ENCODE measurements at regions not wholly inside any gene's neighbourhood (a gene's known extent, or its start where the extent isn't known, plus 50 kb on each side); places are given as distances from the start of the nearest gene placed in this dataset.

GRCh38 chr11:38278457-38279141, 1680.6 kb upstream of the RAG2 start:
- Histone ChIP-seq H3K9me3 (ENCODE audit: control insufficient read depth in 1 of 2, low read length in 2 of 2) (no peaks in the 10 kb centered on the region), H3K27ac (ENCODE audit: low read length) (no peak overlapping the region), H3K4me3 (ENCODE audit: low read depth in 1 of 2, low read length in 2 of 2) (no peak overlapping the region), H3K4me1 (ENCODE audit: control insufficient read depth in 1 of 2, insufficient read depth in 2 of 2, low read length in 2 of 2) (no peaks in the 10 kb centered on the region), H3K27me3 (ENCODE audit: low read depth, low read length) (no peaks in the 10 kb centered on the region), H3K36me3 (ENCODE audit: control insufficient read depth in 1 of 2, insufficient read depth in 2 of 2, low read length in 2 of 2) (no peaks in the 10 kb centered on the region)

- H3K27ac ChIP-seq (ENCODE audit: low read length): no peak overlapping the region
- no peaks in the 10 kb centered on the region for H3K9me3 ChIP-seq (ENCODE audit: control insufficient read depth in 1 of 2, low read length in 2 of 2)
- H3K4me1 ChIP-seq (ENCODE audit: control insufficient read depth in 1 of 2, insufficient read depth in 2 of 2, low read length in 2 of 2): no peaks in the 10 kb centered on the region
- H3K4me3 ChIP-seq (ENCODE audit: low read depth in 1 of 2, low read length in 2 of 2): no peak overlapping the region
- H3K27me3 ChIP-seq (ENCODE audit: low read depth, low read length): no peaks in the 10 kb centered on the region
- no peaks in the 10 kb centered on the region for H3K36me3 ChIP-seq (ENCODE audit: control insufficient read depth in 1 of 2, insufficient read depth in 2 of 2, low read length in 2 of 2)
Measured at GRCh38 chr11:38274031-38274430, 1676.0 kb upstream of the RAG2 start.

- no peaks in the 10 kb centered on the region for H3K4me1 ChIP-seq (ENCODE audit: control insufficient read depth in 1 of 2, insufficient read depth in 2 of 2, low read length in 2 of 2)
- no peak overlapping the region for H3K4me3 ChIP-seq (ENCODE audit: low read depth in 1 of 2, low read length in 2 of 2)
- H3K27ac ChIP-seq (ENCODE audit: low read length): no peak overlapping the region
- no peaks in the 10 kb centered on the region for H3K9me3 ChIP-seq (ENCODE audit: control insufficient read depth in 1 of 2, low read length in 2 of 2)
- no peaks in the 10 kb centered on the region for H3K27me3 ChIP-seq (ENCODE audit: low read depth, low read length)
- H3K36me3 ChIP-seq (ENCODE audit: control insufficient read depth in 1 of 2, insufficient read depth in 2 of 2, low read length in 2 of 2): no peaks in the 10 kb centered on the region
Measured at GRCh38 chr11:38272376-38272775, 1674.3 kb upstream of the RAG2 start.

- no peaks in the 10 kb centered on the region for H3K4me1 ChIP-seq (ENCODE audit: control insufficient read depth in 1 of 2, insufficient read depth in 2 of 2, low read length in 2 of 2)
- no peak overlapping the region for H3K4me3 ChIP-seq (ENCODE audit: low read depth in 1 of 2, low read length in 2 of 2)
- H3K9me3 ChIP-seq (ENCODE audit: control insufficient read depth in 1 of 2, low read length in 2 of 2): no peaks in the 10 kb centered on the region
- H3K36me3 ChIP-seq (ENCODE audit: control insufficient read depth in 1 of 2, insufficient read depth in 2 of 2, low read length in 2 of 2): no peaks in the 10 kb centered on the region
- H3K27me3 ChIP-seq (ENCODE audit: low read depth, low read length): no peaks in the 10 kb centered on the region
- no peak overlapping the region for H3K27ac ChIP-seq (ENCODE audit: low read length)
Measured at GRCh38 chr11:38266691-38267090, 1668.7 kb upstream of the RAG2 start.

- no peak overlapping the region for H3K27ac ChIP-seq (ENCODE audit: low read length)
- H3K9me3 ChIP-seq (ENCODE audit: control insufficient read depth in 1 of 2, low read length in 2 of 2): no peaks in the 10 kb centered on the region
- no peaks in the 10 kb centered on the region for H3K36me3 ChIP-seq (ENCODE audit: control insufficient read depth in 1 of 2, insufficient read depth in 2 of 2, low read length in 2 of 2)
- H3K27me3 ChIP-seq (ENCODE audit: low read depth, low read length): no peaks in the 10 kb centered on the region
- H3K4me3 ChIP-seq (ENCODE audit: low read depth in 1 of 2, low read length in 2 of 2): no peak overlapping the region
- H3K4me1 ChIP-seq (ENCODE audit: control insufficient read depth in 1 of 2, insufficient read depth in 2 of 2, low read length in 2 of 2): no peaks in the 10 kb centered on the region
Measured at GRCh38 chr11:38256436-38256835, 1658.4 kb upstream of the RAG2 start.

GRCh38 chr11:38254913-38255312, 1656.9 kb upstream of the RAG2 start:
- H3K27me3 ChIP-seq (ENCODE audit: low read depth, low read length): no peaks in the 10 kb centered on the region
- H3K4me3 ChIP-seq (ENCODE audit: low read depth in 1 of 2, low read length in 2 of 2): no peak overlapping the region
- no peaks in the 10 kb centered on the region for H3K9me3 ChIP-seq (ENCODE audit: control insufficient read depth in 1 of 2, low read length in 2 of 2)
- H3K27ac ChIP-seq (ENCODE audit: low read length): no peak overlapping the region
- no peaks in the 10 kb centered on the region for H3K36me3 ChIP-seq (ENCODE audit: control insufficient read depth in 1 of 2, insufficient read depth in 2 of 2, low read length in 2 of 2)
- no peaks in the 10 kb centered on the region for H3K4me1 ChIP-seq (ENCODE audit: control insufficient read depth in 1 of 2, insufficient read depth in 2 of 2, low read length in 2 of 2)

GRCh38 chr11:38252620-38253019, 1654.6 kb upstream of the RAG2 start:
- Histone ChIP-seq H3K36me3 (ENCODE audit: control insufficient read depth in 1 of 2, insufficient read depth in 2 of 2, low read length in 2 of 2) (no peaks in the 10 kb centered on the region), H3K4me1 (ENCODE audit: control insufficient read depth in 1 of 2, insufficient read depth in 2 of 2, low read length in 2 of 2) (no peaks in the 10 kb centered on the region), H3K27ac (ENCODE audit: low read length) (no peak overlapping the region), H3K4me3 (ENCODE audit: low read depth in 1 of 2, low read length in 2 of 2) (no peak overlapping the region), H3K9me3 (ENCODE audit: control insufficient read depth in 1 of 2, low read length in 2 of 2) (no peaks in the 10 kb centered on the region), H3K27me3 (ENCODE audit: low read depth, low read length) (no peaks in the 10 kb centered on the region)

- no peaks in the 10 kb centered on the region for H3K9me3 ChIP-seq (ENCODE audit: control insufficient read depth in 1 of 2, low read length in 2 of 2)
- H3K36me3 ChIP-seq (ENCODE audit: control insufficient read depth in 1 of 2, insufficient read depth in 2 of 2, low read length in 2 of 2): no peaks in the 10 kb centered on the region
Measured at GRCh38 chr11:38246451-38246850, 1648.4 kb upstream of the RAG2 start.

GRCh38 chr11:38226684-38227083, 1628.6 kb upstream of the RAG2 start:
- no peaks in the 10 kb centered on the region for H3K27me3 ChIP-seq (ENCODE audit: low read depth, low read length)
- peak overlapping the region in 1 of 2 donors; percentile 11 for H3K4me3 ChIP-seq (ENCODE audit: low read depth in 1 of 2, low read length in 2 of 2)
- H3K9me3 ChIP-seq (ENCODE audit: control insufficient read depth in 1 of 2, low read length in 2 of 2): peaks cover 10 to 25% of the 10 kb centered on the region in 2 donors
- H3K36me3 ChIP-seq (ENCODE audit: control insufficient read depth in 1 of 2, insufficient read depth in 2 of 2, low read length in 2 of 2): no peaks in the 10 kb centered on the region
- no peaks in the 10 kb centered on the region for H3K4me1 ChIP-seq (ENCODE audit: control insufficient read depth in 1 of 2, insufficient read depth in 2 of 2, low read length in 2 of 2)
- H3K27ac ChIP-seq (ENCODE audit: low read length): no peak overlapping the region

More at GRCh38 chr11:38246451-38246850, 1648.4 kb upstream of the RAG2 start:
- no peak overlapping the region for H3K27ac ChIP-seq (ENCODE audit: low read length)
- H3K27me3 ChIP-seq (ENCODE audit: low read depth, low read length): no peaks in the 10 kb centered on the region
- H3K4me3 ChIP-seq (ENCODE audit: low read depth in 1 of 2, low read length in 2 of 2): no peak overlapping the region
- H3K4me1 ChIP-seq (ENCODE audit: control insufficient read depth in 1 of 2, insufficient read depth in 2 of 2, low read length in 2 of 2): no peaks in the 10 kb centered on the region

GRCh38 chr11:38221295-38221694, 1623.3 kb upstream of the RAG2 start:
- H3K27me3 ChIP-seq (ENCODE audit: low read depth, low read length): no peaks in the 10 kb centered on the region
- H3K36me3 ChIP-seq (ENCODE audit: control insufficient read depth in 1 of 2, insufficient read depth in 2 of 2, low read length in 2 of 2): no peaks in the 10 kb centered on the region
- H3K4me3 ChIP-seq (ENCODE audit: low read depth in 1 of 2, low read length in 2 of 2): no peak overlapping the region
- H3K27ac ChIP-seq (ENCODE audit: low read length): no peak overlapping the region
- no peaks in the 10 kb centered on the region for H3K4me1 ChIP-seq (ENCODE audit: control insufficient read depth in 1 of 2, insufficient read depth in 2 of 2, low read length in 2 of 2)
- peaks cover 2 to 11% of the 10 kb centered on the region in 2 donors for H3K9me3 ChIP-seq (ENCODE audit: control insufficient read depth in 1 of 2, low read length in 2 of 2)

GRCh38 chr11:38219636-38220035, 1621.6 kb upstream of the RAG2 start:
- Histone ChIP-seq H3K4me1 (ENCODE audit: control insufficient read depth in 1 of 2, insufficient read depth in 2 of 2, low read length in 2 of 2) (no peaks in the 10 kb centered on the region), H3K4me3 (ENCODE audit: low read depth in 1 of 2, low read length in 2 of 2) (no peak overlapping the region), H3K27ac (ENCODE audit: low read length) (no peak overlapping the region)

GRCh38 chr11:38208951-38209350, 1610.9 kb upstream of the RAG2 start:
- no peak overlapping the region for H3K27ac ChIP-seq (ENCODE audit: low read length)
- H3K27me3 ChIP-seq (ENCODE audit: low read depth, low read length): no peaks in the 10 kb centered on the region
- H3K4me3 ChIP-seq (ENCODE audit: low read depth in 1 of 2, low read length in 2 of 2): no peak overlapping the region
- H3K36me3 ChIP-seq (ENCODE audit: control insufficient read depth in 1 of 2, insufficient read depth in 2 of 2, low read length in 2 of 2): no peaks in the 10 kb centered on the region
- no peaks in the 10 kb centered on the region for H3K4me1 ChIP-seq (ENCODE audit: control insufficient read depth in 1 of 2, insufficient read depth in 2 of 2, low read length in 2 of 2)
- peaks cover 0 to 4% of the 10 kb centered on the region in 2 donors for H3K9me3 ChIP-seq (ENCODE audit: control insufficient read depth in 1 of 2, low read length in 2 of 2)

More at GRCh38 chr11:38219636-38220035, 1621.6 kb upstream of the RAG2 start:
- Histone ChIP-seq H3K9me3 (ENCODE audit: control insufficient read depth in 1 of 2, low read length in 2 of 2) (no peaks in the 10 kb centered on the region), H3K27me3 (ENCODE audit: low read depth, low read length) (no peaks in the 10 kb centered on the region), H3K36me3 (ENCODE audit: control insufficient read depth in 1 of 2, insufficient read depth in 2 of 2, low read length in 2 of 2) (no peaks in the 10 kb centered on the region)
